A172 (cell line): ENCODE measurements at regions not wholly inside any gene's neighbourhood (a gene's known extent, or its start where the extent isn't known, plus 50 kb on each side); places are given as distances from the start of the nearest gene placed in this dataset.

ENCODE experiments used
- DNase-seq: peaks from one replicate; pipeline ENCODE4 v3.0.0-alpha.2; 2015; ENCODE audit warnings: low spot score

DNA sequence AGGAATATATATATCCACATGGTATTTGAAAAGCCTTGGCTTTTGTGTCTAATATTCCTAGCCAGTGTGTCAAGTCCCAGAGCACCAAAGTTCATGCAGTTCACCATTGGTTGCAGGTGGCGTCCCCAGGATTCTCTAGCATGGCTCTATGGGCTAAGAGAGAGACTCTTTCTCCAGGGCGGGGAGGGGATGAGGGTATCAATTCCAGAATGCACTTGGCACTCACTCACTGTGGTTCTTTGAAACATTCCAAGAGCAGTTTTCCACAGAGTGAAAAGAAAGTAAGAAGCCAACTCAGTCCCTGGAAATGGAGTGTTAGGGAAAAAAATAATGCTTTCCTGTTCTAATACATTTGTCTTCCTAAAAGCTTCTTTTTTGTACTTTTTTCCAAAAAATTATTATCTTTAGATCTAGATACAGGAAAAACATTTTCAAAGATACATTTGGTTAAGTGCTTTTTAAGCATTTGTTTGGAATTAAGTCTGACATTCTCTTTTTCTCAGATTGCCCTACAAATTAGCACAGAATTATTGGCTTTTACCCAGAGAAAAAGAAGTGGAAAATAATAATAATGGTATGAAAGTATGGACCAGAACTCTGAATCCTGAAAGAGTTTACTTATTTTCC is 239.9 kb downstream of the PAX3 start:
- no peak for DNase-seq

GRCh38 chr2:222057347-222058073 is 241.3 kb downstream of the PAX3 start:
- DNase-seq = peak; percentile 33

DNA sequence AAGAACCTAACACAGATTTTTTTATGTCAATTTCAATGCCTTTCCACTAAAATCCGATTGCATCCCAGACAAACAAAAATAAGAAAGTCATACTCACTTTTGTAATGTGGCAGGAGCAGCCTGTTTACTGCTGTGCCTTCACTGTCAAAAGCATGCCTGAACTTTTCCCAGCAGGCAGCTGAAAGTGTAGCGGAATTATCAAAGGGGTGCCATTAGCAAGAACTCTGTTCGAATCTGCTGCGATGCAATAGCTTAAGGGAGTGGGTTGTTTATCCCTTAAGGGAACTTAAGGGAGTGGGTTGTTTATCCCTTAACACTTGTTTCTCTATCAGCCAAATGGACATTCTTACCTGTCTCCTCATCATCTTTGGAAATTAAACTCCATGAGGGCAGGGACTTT is 243.5 kb downstream of the PAX3 start:
- DNase-seq = no peak

GRCh38 chr2:222054813-222055212 is 244.0 kb downstream of the PAX3 start:
- DNase-seq = no peak

GRCh38 chr2:222052934-222053367 is 245.8 kb downstream of the PAX3 start:
- DNase-seq = peak; percentile 19

DNA sequence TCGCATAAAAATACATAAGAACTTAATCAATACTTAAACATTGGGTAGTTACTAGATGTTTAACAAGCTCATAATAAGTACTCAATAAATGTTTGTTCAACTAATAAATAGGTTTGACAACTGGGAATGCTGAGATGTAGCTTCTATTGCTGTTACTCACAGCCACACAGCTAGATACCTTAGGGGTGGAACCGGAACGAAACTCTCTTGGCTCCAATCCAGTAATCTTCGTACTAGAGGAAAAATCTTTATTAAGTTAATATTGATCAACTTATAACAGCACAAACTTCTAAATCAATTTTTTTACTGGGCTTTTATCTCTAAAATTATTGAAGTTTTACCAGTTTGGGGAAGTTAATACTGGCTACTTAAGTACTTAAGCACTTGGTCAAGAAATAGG is 247.8 kb downstream of the PAX3 start:
- DNase-seq = no peak

GRCh38 chr2:222049946-222050345 is 248.9 kb downstream of the PAX3 start:
- peak; percentile 10 for DNase-seq

- DNase-seq = no peak
Measured at GRCh38 chr2:222043897-222044296, 254.9 kb downstream of the PAX3 start.

DNA sequence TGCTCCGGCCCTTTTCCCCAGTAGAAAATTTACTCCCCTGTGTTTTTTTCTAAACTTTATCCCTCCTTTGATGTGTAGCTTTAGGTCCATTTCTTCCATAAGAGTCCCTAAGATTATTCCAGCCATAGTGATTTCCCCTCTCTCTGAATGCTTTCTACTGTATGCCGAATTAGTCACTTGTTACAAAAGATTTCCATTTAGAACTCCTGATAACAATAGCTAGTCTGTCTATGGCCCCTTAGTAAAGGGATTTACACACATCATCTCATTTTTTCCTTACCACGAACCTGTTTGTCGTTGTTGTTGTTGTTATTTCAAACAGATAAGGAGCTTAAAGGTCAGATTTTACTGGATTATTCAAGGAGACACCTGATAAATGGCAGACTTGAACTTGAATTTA is 256.1 kb downstream of the PAX3 start:
- DNase-seq = no peak

DNA sequence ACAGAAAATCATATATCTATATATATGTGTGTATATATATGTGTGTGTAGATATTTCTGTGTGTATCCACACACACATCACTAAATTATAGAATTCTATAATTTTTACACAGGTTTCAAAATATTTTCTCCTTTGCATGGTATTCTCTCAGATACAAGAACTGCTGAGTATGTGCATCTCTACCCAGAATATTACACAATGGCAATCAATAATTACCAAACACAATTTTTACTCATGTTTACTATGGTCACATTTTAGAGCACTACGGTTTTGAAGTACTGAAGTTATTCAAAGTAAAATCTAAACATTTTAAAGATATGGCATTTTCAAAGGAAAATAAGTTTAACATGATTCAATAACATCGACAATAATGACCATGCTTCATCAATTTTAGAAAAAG is 258.5 kb downstream of the PAX3 start:
- DNase-seq = no peak

DNA sequence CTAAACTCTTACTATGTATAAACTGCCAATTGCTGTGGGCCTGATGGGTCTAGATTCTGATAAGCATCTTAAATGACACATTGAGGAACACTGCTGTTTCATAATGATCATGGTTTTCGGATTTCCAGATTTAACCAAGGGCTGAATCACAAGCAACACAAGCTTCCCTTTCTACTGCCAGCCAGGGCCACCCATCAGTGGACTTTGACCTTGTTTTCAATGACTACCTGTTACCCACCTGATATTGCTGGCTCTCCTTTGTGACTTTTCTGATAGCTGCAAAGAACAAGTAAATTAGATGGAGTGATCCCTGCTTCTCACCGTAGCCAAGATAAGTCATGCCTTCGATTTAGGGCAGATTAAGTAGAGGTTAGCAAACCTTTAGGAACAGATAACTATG is 259.0 kb downstream of the PAX3 start:
- DNase-seq = no peak

- DNase-seq = peak; percentile 11
Measured at GRCh38 chr2:222038067-222038802, 260.6 kb downstream of the PAX3 start.

DNA sequence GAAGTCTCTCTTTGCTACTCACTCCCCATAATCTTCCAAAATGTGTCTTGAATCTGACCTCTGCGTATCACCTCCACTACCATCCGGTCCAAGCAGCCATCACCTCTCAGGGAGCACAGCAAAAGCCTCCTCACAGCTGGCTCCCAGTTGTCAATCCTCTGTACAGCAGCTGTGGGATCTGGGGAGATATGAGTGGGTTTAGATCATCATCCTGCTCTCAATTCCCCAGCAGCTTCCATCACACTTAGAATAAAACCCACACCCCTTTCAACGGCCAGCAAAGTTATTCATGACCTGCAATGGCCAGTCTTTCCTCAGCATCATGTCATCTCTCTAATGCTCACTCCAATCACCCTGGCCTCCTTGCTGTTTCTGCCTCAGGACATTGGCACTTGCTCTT is 261.6 kb downstream of the PAX3 start:
- DNase-seq = no peak

DNA sequence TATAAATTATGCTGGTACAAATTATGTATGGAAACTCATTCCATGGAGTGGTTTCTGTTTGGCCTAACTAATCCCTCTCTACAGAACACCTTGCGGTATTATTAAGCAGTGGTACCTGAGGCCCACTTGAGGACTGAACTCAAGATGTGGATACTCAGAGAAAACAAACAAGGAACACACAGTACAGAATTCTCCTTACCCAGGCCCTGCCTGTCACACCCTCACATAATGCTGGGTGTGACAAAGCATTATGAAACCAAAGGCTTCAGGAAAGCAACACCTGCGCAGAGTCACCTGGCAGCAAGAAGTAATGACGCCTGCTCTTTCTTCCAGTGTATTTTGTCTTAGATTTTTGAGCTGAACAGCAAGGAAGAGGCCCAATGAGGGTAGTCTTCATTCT is 264.7 kb downstream of the PAX3 start:
- no peak for DNase-seq

DNA sequence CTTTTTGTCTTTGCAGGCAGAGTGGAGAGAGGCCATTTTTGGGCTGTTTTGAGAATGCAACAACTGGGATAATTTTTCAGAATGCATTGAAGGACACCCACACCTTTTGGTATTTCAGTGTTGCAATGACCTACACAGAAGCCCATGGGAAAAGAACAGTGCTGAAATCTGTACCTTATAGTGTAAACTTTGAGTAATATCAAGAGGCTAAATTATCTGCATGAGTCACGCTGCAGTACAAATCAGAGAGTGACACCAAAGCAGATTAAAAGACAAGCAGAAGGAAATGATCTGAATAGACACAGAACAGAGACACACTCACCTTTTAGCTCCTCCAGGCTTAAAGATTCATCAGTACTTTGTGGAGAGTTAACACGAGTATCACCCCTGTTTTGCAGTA is 265.3 kb downstream of the PAX3 start:
- DNase-seq = peak; percentile 46

- DNase-seq = no peak
Measured at GRCh38 chr2:222025881-222026271, 272.9 kb downstream of the PAX3 start.

GRCh38 chr2:222024932-222025880 is 273.6 kb downstream of the PAX3 start:
- peak; percentile 54 for DNase-seq

DNA sequence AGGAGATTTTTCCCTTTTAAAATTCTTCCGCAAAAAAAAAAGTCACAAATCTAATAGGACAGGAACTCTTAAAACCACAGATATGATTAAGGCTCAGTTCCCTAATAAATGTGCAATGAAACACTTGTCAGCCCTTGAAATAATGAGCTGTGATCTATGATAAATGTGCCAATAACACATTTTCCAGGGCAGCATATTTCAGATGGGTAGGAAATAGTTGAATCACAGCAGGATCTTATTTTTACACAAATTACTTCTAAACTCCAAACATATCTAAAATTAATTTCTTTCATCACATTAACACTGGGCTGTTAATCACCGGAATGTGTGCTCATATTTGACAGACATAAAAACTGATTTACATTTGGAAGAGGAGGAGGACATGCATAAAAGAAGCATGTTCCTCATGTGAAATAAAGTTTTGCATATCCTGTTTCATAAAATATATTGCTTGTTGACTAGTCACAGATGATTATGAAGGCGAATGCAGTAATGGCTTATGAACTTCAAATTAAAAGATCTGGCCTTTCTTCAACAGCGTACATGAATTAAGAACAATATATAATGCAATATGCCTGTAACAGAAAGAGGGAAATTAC is 281.4 kb downstream of the PAX3 start:
- DNase-seq = no peak

DNA sequence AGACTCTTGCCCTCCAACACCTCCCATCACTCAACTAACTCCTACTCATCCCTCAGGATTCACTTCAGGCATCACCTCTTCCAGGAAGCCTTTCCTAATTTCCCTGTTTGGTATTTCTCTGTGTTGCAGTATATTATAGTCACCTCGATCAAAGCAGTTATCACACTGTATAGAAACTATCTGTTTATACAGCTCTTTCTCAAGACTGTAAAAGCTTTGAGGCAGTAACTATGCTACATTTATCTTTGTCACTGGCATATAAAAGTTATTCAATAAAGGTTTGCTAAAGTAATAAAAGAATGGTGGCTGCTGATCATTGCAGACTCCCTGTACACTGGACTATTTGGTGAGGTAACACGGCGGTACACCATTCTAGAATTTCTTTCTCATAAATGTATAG is 284.9 kb downstream of the PAX3 start:
- DNase-seq = no peak

DNA sequence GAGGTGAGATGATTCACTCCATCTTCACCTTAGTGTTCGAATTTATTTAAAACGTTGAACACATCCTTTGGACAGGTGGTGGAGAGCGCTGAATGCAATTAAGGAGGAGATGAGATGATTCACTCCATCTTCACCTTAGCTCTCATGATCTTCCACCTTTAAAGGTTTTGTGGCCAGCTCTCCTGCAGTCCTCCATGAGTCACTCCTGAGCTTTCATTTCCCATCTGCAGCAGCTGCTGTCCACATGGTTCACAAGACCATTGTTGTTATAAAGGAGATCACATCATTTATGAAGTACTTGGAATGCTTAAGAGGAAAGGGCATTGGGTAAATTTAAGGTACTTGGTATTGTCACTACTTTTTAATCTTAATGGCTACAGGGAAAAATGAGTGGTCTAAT is 298.5 kb downstream of the PAX3 start:
- peak; percentile 97 for DNase-seq

- DNase-seq = peak; percentile 97
Measured at GRCh38 chr2:221999717-222000116, 299.1 kb downstream of the PAX3 start.
